Upper lobe of right lung (tissue), 1 donor: ENCODE measurements at regions not wholly inside any gene's neighbourhood (a gene's known extent, or its start where the extent isn't known, plus 50 kb on each side); places are given as distances from the start of the nearest gene placed in this dataset.

Experiments used
- ATAC-seq: fragments of 200-7000 bp; cut with Tn5 transposase; one replicate; pipeline ENCODE4 v1.9.1; 2020; ENCODE audit warnings: mild to moderate bottlenecking, moderate library complexity
- DNase-seq: peaks from one replicate; pipeline ENCODE4 v3.0.0-alpha.2; 2020
- H3K27ac ChIP-seq: fragments of 200-600 bp; one replicate; pipeline ENCODE4 v1.8.0; 2022
- H3K27me3 ChIP-seq: fragments of 200-600 bp; one replicate; pipeline ENCODE4 v1.8.0; 2022; ENCODE audit warnings: mild to moderate bottlenecking
- H3K36me3 ChIP-seq: fragments of 200-600 bp; one replicate; pipeline ENCODE4 v1.8.0; 2022
- H3K4me1 ChIP-seq: fragments of 200-600 bp; one replicate; pipeline ENCODE4 v1.8.0; 2022
- H3K4me3 ChIP-seq: fragments of 200-600 bp; one replicate; pipeline ENCODE4 v1.8.0; 2022; ENCODE audit warnings: mild to moderate bottlenecking
- H3K9me3 ChIP-seq: fragments of 200-600 bp; one replicate; pipeline ENCODE4 v1.8.0; 2022
- CTCF ChIP-seq: fragments of 200-600 bp; IDR thresholded peaks from one replicate; pipeline ENCODE4 v1.8.0; 2022; ENCODE audit warnings: antibody characterized with exemption
- intact Hi-C: fragments of 100-400 bp; cut with DNase I; formaldehyde crosslinking; loops from one replicate; pipeline ENCODE4 v1.11.0; 2022
- donor health status: DM: no; HTN: yes; CAD: no; lungs with severe emphysema.

- intact Hi-C loops, result no loop called here
Observed at GRCh38 chr9:26061948-26062575, 383.8 kb upstream of the TUSC1 start.

GRCh38 chr9:26058111-26058895 is 380.1 kb upstream of the TUSC1 start:
- Histone ChIP-seq H3K27ac (no peak overlapping the region), H3K27me3 (no peaks in the 10 kb centered on the region), H3K36me3 (no peaks in the 10 kb centered on the region), H3K4me3 (no peak overlapping the region), H3K9me3 (no peaks in the 10 kb centered on the region), H3K4me1 (no peaks in the 10 kb centered on the region)
- ATAC-seq (no peak), DNase-seq (no peak)
- intact Hi-C loops, result no loop called here
- TF ChIP-seq CTCF, result no peak

More at GRCh38 chr9:26061948-26062575, 383.8 kb upstream of the TUSC1 start:
- Histone ChIP-seq H3K9me3 (no peaks in the 10 kb centered on the region), H3K4me1 (no peaks in the 10 kb centered on the region), H3K27ac (no peak overlapping the region), H3K36me3 (no peaks in the 10 kb centered on the region), H3K4me3 (no peak overlapping the region), H3K27me3 (no peaks in the 10 kb centered on the region)
- ATAC-seq (no peak), DNase-seq (no peak)
- TF ChIP-seq CTCF, result no peak

GRCh38 chr9:26057050-26057449 is 378.8 kb upstream of the TUSC1 start:
- Histone ChIP-seq H3K36me3 (no peaks in the 10 kb centered on the region), H3K27me3 (no peaks in the 10 kb centered on the region), H3K4me1 (no peaks in the 10 kb centered on the region), H3K27ac (no peak overlapping the region), H3K4me3 (no peak overlapping the region), H3K9me3 (no peaks in the 10 kb centered on the region)
- intact Hi-C loops, result no loop called here
- ATAC-seq, result no peak
- no peak for DNase-seq
- no peak for TF ChIP-seq CTCF

- no peaks in the 10 kb centered on the region for H3K36me3 ChIP-seq
- no peak overlapping the region for H3K4me3 ChIP-seq
- intact Hi-C loops, result no loop called here
- ATAC-seq (no peak), DNase-seq (no peak)
- no peak for TF ChIP-seq CTCF
- H3K9me3 ChIP-seq, result no peaks in the 10 kb centered on the region
- H3K4me1 ChIP-seq, result no peaks in the 10 kb centered on the region
- no peaks in the 10 kb centered on the region for H3K27me3 ChIP-seq
- no peak overlapping the region for H3K27ac ChIP-seq
Observed at GRCh38 chr9:26054600-26055520, 376.6 kb upstream of the TUSC1 start.

GRCh38 chr9:26053954-26054353 is 375.7 kb upstream of the TUSC1 start:
- Histone ChIP-seq H3K4me3 (no peak overlapping the region), H3K27ac (no peak overlapping the region), H3K27me3 (no peaks in the 10 kb centered on the region), H3K9me3 (no peaks in the 10 kb centered on the region), H3K4me1 (no peaks in the 10 kb centered on the region), H3K36me3 (no peaks in the 10 kb centered on the region)
- TF ChIP-seq CTCF, result no peak
- intact Hi-C loops, result no loop called here
- ATAC-seq, result no peak
- no peak for DNase-seq
